ENCODE measurements at regions not wholly inside any gene's neighbourhood (a gene's known extent, or its start where the extent isn't known, plus 50 kb on each side); places are given as distances from the start of the nearest gene placed in this dataset.

DNA sequence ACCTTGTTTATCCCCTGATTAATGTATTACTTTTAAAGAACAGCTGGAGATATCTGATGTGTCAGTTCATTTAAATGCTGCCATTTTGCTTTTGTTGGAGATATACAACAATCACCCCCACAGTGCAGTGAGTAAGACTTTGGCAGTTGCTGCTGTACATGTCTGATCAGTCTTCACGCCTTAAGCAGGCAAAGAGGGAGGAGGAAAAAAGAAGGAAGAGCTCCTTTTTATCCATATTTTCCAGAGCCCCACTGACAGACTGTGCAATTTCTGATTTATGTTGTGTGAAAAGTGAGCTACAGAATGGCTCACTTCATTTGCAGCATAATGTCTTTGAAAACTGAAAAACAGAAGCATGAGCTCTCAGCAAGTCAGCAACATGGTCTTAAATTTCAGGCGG is 319.7 kb upstream of the LRIG3 start:
- intact Hi-C loops (cut with micrococcal nuclease): no loop called here
- Histone ChIP-seq H4K20me1 (ENCODE audit: insufficient read depth) (no peaks in the 10 kb centered on the region), H3K27ac (ENCODE audit: low read depth, low read length) (no peak overlapping the region), H3K9ac (ENCODE audit: low read length) (no peak overlapping the region), H3K9me3 (ENCODE audit: control insufficient read depth in 1 of 2, insufficient read depth in 1 of 2, low read depth in 1 of 2, low read length in 2 of 2) (no peaks in the 10 kb centered on the region), H3K36me3 (ENCODE audit: control insufficient read depth in 1 of 2, insufficient read depth in 2 of 2, low read length in 2 of 2) (no peaks in the 10 kb centered on the region), H3K4me2 (ENCODE audit: low read length) (no peak overlapping the region), H3K79me2 (ENCODE audit: insufficient read depth, low read length) (no peaks in the 10 kb centered on the region), H2AFZ (ENCODE audit: low read depth, low read length, poor library complexity, severe bottlenecking) (no peak overlapping the region), H3K4me3 (replicated peaks in 1 of 2; ENCODE audit: low read depth in 1 of 2, low read length in 2 of 2) (no peak overlapping the region), H3K9me2 (ENCODE audit: insufficient read depth) (no peaks in the 10 kb centered on the region), H3K27me3 (ENCODE audit: insufficient read depth, low read length) (no peaks in the 10 kb centered on the region), H3K4me1 (ENCODE audit: control insufficient read depth in 1 of 2, insufficient read depth in 2 of 2, low read length in 2 of 2) (no peaks in the 10 kb centered on the region)
- no peak for DNase-seq (ENCODE audit: low read depth, low spot score)
- ChIA-PET POLR2A (no interaction called here), RAD21 (ENCODE audit: low non-redundant PET in 1 of 2, low total read pairs in 2 of 2, uncharacterized antibody in 2 of 2, unreplicated experiment in 2 of 2) (no interaction called here), CTCF (no interaction called here)
- no TSS peak for BruUV-seq (replicated peaks)
- TF ChIP-seq TCF7L2 (IDR thresholded peaks at IDR 0.05; ENCODE audit: borderline replicate concordance, extremely low read depth, insufficient read depth, insufficient read length) (no peak), EZH2 (IDR thresholded peaks at IDR 0.05) (no peak), CBX3 (IDR thresholded peaks at IDR 0.05; ENCODE audit: low read depth) (no peak), ELF1 (IDR thresholded peaks at IDR 0.05; ENCODE audit: borderline replicate concordance, low read depth) (no peak), ZNF274 (IDR thresholded peaks at IDR 0.05; ENCODE audit: low read depth, low read length) (no peak), CEBPB (IDR thresholded peaks at IDR 0.05; ENCODE audit: low read depth) (no peak), RAD21 (IDR thresholded peaks at IDR 0.05; ENCODE audit: low read depth) (no peak), EZH2phosphoT487 (IDR thresholded peaks at IDR 0.05; ENCODE audit: borderline replicate concordance) (no peak), SRF (IDR thresholded peaks at IDR 0.05; ENCODE audit: low read depth) (no peak), ZFX (IDR thresholded peaks at IDR 0.05) (no peak), POLR2AphosphoS5 (IDR thresholded peaks at IDR 0.05; ENCODE audit: low read depth, low read length) (no peak), POLR2A (IDR thresholded peaks at IDR 0.05; ENCODE audit: borderline replicate concordance, extremely low read depth, insufficient read depth, insufficient read length) (no peak)
- TF ChIP-seq, protein P1, sequence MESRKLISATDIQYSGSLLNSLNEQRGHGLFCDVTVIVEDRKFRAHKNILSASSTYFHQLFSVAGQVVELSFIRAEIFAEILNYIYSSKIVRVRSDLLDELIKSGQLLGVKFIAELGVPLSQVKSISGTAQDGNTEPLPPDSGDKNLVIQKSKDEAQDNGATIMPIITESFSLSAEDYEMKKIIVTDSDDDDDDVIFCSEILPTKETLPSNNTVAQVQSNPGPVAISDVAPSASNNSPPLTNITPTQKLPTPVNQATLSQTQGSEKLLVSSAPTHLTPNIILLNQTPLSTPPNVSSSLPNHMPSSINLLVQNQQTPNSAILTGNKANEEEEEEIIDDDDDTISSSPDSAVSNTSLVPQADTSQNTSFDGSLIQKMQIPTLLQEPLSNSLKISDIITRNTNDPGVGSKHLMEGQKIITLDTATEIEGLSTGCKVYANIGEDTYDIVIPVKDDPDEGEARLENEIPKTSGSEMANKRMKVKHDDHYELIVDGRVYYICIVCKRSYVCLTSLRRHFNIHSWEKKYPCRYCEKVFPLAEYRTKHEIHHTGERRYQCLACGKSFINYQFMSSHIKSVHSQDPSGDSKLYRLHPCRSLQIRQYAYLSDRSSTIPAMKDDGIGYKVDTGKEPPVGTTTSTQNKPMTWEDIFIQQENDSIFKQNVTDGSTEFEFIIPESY (IDR thresholded peaks at IDR 0.05; ENCODE audit: extremely low read depth, insufficient replicate concordance, low read length): no peak
- TF ChIP-seq, protein P2, sequence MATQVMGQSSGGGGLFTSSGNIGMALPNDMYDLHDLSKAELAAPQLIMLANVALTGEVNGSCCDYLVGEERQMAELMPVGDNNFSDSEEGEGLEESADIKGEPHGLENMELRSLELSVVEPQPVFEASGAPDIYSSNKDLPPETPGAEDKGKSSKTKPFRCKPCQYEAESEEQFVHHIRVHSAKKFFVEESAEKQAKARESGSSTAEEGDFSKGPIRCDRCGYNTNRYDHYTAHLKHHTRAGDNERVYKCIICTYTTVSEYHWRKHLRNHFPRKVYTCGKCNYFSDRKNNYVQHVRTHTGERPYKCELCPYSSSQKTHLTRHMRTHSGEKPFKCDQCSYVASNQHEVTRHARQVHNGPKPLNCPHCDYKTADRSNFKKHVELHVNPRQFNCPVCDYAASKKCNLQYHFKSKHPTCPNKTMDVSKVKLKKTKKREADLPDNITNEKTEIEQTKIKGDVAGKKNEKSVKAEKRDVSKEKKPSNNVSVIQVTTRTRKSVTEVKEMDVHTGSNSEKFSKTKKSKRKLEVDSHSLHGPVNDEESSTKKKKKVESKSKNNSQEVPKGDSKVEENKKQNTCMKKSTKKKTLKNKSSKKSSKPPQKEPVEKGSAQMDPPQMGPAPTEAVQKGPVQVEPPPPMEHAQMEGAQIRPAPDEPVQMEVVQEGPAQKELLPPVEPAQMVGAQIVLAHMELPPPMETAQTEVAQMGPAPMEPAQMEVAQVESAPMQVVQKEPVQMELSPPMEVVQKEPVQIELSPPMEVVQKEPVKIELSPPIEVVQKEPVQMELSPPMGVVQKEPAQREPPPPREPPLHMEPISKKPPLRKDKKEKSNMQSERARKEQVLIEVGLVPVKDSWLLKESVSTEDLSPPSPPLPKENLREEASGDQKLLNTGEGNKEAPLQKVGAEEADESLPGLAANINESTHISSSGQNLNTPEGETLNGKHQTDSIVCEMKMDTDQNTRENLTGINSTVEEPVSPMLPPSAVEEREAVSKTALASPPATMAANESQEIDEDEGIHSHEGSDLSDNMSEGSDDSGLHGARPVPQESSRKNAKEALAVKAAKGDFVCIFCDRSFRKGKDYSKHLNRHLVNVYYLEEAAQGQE (IDR thresholded peaks at IDR 0.05; ENCODE audit: low read depth): no peak
- TF ChIP-seq, protein P3, sequence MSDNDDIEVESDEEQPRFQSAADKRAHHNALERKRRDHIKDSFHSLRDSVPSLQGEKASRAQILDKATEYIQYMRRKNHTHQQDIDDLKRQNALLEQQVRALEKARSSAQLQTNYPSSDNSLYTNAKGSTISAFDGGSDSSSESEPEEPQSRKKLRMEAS (IDR thresholded peaks at IDR 0.05): no peak
- no peak for ATAC-seq
